Cerebellar nuclear complex (tissue), 1 donor: ENCODE measurements at regions not wholly inside any gene's neighbourhood (a gene's known extent, or its start where the extent isn't known, plus 50 kb on each side); places are given as distances from the start of the nearest gene placed in this dataset.

Experiments
- DNase-seq, 2 experiments: peaks; one replicate each; lab custom pipeline; 2025; lab: John Stamatoyannopoulos, UW

DNA sequence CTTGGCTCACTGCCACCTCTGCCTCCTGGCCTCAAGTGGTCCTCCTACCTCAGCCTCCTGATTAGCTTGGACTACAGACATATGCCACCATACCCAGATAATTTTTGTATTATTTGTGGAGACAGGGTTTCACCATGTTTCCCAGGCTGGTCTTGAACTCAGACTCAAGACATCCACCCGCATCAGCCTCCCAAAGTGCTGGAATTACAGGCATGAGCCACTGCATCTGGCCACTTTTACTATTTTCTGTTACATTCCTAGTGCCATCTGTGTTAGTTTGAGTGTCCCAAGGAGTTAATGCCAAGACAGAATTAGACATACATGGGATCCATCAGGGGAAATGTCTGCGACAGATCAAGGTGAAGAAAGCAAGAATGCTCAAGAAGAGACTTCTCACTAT lies 288.2 kb upstream of the CTSO start:
- no peak for DNase-seq

DNA sequence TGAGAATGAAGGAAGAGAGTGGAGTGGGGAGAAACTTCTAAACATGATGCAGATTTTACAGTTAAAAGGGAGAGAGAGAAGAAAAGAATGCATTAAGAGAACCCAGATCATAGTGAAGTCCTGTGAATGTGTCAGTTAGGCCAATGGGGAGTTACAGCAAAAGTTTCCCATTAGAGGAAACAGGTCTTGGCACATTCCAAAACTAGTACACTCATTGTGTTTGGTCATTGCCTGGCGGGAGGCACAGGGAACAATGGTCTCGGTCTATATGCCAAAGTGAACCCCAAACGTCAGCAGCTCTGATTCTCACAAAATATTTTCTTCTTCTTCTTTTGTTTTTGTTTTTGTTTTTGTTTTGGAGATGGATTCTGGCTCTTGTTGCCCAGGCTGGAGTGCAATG lies 284.5 kb upstream of the CTSO start:
- DNase-seq: no peak

DNA sequence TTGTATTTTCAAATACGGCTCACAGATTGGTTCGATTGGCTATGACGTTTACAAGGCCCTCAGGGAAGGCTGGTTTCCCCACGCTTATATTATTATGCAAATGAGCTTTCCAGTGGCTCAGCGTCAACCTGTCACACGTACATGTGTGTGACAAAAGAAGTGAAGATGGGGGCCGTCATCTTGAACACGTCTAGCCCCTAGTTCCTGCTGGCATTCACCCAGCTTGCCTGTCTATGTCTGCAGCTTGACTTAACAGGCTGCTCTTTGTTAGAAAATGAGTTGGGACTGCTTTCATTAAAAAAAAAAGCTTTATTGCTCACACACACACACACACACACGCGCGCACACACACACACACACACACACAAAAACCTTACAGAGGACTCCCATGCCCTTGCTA lies 283.6 kb upstream of the CTSO start:
- no peak for DNase-seq

DNA sequence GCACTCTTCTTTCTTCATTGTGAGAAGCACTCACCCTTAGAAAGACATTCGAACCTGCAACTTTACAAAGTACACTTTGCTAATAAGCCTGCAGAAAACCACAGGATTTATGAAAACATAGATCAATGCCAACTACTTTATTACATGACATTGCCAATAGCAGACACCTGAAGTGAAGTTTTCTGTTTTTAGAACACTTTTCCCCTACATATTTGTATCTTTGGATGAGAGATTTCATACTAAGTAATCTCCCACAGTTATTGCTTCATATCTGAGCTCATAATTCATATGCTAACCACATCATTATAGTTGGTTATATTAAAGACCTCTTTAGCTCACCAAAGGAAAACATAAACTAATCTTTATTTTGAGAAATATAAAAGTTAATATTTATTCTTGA lies 276.5 kb upstream of the CTSO start:
- no peak for DNase-seq

DNA sequence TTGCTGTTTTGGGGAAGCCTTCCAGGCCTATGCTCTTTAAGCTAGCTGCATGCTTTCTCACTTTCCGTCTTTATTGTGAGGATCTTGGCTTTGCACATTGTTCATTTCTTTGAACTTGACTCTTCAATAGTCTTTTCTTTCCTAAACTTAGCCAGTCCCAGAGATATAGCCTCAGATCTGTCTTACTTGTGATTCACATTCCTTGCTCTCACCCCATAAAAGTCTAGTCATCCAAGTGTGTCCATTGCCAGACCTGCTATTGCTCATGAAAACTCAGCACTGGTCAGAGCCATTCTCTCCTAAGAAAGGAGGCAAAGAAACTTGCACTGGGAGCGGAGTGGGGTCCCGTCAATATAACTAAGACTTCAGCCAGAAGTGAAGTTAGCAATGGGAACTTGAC lies 275.0 kb upstream of the CTSO start:
- no peak for DNase-seq

DNA sequence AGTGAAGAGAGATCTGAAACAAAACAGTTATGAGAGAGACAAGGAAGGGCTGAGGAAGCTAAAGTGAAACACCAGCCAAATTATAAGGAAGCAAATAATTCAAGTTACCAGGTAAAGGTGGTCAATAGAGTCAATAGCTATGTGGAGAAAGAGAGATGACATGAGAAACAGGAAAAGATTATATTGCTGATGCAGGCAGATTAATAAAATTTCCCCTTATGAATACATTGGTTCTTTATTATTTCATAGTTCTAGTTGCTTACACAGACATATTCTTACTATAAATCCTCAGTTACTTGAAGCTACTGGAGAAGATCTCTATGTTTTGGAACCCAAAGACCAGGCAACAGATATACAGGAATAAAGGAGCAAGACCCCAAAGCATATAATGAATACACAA lies 273.7 kb upstream of the CTSO start:
- DNase-seq: no peak

DNA sequence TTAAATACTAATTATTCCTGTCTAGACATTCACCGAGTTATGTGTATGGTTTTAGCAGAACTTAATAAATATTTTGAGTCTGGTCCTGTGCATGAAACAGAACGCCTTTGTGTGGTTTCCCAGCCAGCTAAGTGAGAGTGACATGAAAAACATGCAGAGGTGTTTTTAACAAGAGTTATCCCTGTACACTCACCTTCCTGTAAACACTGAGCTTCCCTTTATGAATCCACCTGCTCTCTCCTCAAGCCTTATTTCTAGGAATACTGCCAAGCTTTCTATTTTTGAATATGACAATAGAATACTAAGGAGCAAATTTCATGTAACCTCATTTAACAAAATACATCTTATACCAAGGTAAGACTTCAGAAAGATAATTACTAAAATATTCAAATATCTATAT lies 270.3 kb upstream of the CTSO start:
- no peak for DNase-seq

DNA sequence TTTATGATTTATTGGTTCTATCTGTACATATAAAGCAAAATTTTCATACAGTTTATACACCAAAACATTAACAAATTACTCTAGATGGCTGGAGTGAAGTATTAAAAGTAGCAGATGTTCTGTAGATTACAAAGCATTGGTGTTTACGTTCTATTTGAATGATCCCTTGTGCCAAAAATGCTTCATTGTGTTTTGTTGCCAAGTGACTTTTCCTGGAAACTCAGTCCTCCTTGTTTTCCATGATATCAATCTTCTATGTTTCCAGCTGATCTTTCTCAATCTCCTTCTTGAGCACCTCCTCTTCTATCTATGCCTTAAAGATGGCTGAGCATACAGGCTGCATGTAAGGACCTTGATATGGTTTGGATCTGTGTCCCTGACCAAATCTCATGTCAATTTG lies 263.6 kb upstream of the CTSO start:
- no peak for DNase-seq

DNA sequence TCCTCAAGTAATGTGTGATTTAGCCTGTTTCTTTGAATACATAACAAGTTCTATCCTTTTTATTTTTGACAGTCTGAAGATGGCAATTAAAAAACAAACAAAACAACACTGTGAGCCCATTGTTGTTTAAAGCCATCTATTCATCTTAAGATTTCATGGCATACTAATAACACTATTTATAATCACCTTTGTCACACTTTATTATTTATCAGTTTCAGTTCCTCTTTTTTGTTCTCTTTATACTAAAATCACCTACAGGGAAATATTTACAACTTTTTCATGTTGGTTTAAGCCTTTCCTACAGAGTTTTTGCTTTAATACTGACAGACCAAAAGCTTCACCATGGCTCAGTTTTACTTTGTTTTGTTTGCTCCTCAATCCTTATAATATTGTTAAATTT lies 247.4 kb upstream of the CTSO start:
- no peak for DNase-seq

DNA sequence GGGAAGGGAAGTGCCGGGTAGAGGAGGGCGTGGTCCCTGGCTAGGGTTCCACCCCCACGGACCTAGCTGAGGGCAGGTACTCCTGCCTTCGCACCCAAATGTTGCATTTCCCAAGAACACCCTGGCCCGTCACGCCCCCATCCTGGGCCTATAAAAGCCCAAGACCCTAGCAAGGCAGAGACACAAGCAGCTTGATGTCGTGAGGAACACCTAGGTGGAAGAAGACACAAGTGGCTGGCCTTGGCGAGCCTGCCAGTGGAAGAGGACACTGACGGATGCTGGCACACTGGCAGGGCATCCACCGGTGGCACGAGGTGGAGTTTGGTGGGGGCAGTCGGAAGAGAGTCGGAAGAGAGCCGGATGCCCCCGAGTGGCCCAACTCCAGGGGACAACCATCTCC lies 244.8 kb upstream of the CTSO start:
- no peak for DNase-seq

DNA sequence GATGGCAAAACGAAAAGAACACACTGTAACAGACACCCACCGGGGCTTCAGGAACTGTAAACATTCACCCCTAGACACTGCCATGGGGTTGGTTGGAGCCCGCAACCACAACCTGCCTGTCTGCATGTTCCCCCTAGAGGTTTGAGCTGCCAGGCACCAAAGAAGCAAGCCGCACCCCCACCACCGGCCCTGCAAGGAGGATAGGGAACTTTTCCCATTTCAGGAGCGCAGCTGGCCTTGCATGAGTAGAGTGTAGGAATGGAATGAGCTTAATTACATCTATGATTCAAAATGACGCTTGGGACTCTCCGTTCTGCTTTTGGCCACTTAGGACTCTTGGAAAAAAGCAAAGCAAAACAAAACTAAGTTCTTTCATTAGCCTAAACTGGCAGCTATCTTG lies 243.6 kb upstream of the CTSO start:
- DNase-seq: no peak

DNA sequence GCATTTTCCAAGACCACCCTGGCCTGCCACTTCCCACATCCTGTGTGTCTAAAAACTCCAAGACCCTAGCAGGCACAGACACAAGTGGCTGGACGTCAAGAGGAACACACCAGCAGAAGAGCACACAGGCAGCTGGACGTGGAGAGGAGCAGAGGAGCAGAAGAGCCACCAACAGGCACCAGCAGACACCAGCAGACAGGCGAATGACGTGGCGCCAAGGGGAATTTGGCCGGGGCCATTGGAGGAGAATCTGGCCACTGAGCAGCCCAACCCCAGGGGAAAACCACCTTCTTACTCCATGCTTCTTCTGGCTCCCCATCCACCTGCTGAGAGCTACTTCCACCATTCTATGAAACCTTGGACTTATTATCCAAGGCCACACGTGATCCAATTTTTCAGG lies 243.1 kb upstream of the CTSO start:
- DNase-seq: no peak

DNA sequence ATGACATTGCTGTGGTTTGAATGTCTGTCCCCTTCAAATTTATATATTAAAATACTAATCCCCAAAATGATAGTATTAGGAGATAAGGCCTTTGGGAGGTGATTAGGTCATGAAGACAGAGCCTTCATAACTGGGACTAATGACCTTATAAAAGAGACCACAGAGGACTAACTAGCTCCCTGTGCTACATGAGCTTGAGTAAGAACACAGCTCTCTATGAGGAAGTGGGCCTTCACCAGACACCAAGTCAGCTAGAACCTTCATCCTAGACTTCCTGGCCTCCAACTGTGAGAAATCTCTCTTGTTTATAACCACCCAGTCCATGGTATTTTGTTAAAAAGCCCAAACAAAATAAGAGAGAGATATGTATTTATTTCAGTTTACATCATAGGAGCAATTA lies 242.2 kb upstream of the CTSO start:
- no peak for DNase-seq

DNA sequence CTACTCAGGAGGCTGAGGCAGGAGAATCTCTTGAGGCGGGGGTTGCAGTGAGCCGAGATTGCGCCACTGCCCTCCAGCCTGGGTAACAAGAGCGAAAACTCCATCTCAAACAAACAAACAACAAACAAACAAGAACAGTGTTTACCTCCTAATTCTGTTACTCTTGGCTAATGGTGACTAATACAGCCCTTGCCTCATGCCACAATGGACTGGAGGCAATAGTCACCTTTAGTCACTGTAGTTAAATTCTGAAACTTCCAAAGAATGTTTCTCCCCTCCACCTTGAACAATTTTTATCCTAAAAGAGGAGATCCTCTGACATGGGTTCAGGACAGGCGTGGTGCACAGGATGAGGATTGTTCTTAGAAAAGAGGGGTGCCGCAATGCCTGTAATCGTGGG lies 241.2 kb upstream of the CTSO start:
- no peak for DNase-seq

DNA sequence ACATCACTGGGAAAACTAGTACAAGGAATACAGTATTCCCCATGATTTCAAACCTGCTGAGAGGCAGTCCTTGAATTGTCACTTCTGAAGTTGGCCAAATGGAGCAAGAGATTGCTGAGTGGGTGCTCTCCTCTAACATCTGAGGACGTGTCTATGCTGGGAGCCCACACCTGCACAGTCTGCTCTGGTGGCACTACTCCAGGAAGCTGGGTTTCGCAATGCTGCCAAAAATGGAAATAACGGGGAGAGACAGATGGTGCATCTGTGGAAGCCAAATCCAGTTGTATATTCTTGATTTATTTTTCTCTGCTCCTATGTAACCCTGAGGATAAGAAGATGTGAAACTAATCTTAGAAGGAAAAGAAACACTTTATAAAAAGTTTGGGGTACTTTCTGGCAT lies 240.1 kb upstream of the CTSO start:
- no peak for DNase-seq

DNA sequence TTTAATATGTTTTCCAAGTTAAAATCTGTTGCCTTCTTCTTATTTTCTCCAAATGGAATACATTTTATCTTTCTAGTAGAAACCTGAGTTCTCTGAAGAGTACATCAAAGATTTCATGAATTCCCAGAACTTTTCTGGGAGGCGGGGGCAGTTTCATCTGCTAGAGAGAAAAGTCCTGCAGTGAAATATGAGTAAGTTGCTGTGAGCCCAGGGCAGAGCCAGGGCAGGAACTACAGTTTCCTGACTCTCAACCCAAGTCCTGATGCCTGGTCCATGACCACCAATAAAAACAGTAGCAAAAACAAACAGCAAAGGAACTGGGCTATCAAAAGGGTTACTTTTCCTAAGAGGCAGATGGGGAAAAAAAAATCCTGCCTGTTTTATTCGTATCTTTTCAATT lies 239.4 kb upstream of the CTSO start:
- DNase-seq: no peak

DNA sequence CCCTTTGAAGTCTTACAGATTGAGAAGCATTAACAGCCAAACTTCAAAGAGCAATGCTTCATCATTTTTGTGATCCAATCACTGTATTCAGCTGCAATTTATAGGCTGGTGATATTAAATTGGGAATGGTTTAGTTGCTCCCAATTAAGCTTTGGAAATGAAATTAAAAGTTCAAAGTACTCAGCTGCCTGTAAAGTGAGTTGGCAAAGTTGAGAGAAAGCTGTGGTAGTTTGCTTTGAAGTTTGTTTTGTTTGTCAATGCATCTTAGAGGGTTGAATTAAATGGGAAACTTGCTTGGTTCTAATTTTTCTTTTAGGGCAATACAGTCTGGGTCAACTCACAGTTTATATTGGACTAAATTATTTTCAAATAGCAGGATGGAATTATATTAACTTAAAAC lies 238.4 kb upstream of the CTSO start:
- no peak for DNase-seq

DNA sequence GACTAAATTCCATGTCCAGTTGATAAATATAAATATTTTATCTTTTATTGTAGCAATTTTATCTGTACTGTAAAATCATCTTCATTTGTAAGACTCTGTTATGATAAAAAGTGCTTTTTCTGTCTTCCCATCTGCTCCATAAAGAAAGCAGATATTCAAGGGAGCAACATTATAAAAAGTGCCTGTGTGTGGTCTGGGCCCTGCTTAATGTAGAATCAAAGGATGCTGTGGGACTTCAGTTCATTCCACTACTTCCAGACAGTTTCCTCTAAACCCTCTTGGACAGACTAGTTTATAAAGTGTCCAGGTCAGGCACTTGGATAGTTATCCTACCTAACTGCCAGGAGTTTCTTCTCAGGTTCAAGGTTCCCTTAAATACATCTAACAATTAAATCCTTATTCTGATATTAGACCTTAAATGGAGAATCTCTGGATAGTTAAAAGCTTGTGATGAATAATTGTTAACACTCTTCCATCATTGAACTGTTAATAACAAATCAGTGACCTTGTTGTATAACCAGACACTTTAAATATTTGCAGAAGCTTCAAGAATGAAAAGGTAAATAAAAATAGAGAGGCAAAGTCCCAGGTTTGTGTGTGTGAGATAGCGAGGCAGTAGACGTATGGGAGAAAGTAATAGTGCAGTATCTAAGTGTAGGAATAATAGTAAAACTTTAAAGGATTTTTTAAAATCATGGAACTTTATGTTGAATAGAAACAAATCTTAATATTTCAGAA lies 237.5 kb upstream of the CTSO start:
- no peak for DNase-seq

DNA sequence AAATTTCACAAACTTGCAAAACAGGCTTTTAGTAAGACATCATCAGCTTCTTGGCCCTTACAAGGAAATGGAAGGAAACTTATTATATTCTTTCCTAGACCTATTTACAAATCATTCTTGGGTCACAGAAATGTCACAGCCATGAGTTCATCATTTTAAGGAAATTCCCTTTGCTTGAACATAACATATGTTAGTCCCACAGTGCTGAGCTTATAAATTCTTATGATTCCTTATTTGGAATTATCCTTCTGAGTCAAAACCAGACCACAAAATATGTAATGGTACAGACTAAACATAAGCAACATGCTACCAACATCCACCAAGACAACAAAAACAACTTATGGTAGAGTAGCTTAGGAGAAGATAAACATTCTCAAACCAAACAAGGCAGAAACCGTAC lies 236.9 kb upstream of the CTSO start:
- DNase-seq: no peak

DNA sequence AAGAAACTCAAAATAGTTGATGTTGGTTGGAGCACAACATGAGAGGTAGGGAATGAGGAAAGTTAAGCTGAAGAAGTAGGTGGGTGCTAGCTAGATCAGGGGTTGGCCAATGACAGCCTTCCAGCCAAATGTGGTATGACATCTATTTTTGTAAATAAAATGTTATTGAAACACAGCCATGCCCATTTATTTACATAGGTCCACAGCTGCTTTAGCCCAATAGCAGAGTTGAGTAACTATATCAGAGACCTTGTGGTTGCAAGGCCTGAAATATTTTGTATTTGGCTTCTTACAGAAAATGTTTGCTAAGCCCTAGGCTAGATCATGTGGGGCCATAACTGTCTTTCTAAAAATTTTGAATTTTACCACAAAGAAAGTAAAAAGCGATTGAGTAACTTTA lies 234.9 kb upstream of the CTSO start:
- DNase-seq: no peak

DNA sequence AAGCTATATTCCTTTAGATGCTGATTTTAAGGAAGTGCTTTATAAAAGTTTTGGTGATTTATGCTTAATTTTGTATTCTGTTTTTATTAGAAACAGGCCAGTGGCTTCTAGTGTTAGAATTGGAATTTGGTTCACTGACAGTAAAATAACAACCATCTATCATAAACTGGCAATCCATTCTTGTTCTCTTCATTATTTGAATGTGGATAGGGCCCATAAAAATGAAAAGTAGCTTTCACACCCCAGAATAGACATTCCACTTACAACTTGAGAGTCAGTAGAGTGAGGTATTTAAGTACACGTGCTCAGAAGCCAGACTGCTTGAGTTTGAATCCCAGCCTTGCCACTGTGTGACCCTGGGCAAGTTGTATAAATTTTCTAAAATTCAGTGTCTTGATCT lies 232.4 kb upstream of the CTSO start:
- DNase-seq: no peak

DNA sequence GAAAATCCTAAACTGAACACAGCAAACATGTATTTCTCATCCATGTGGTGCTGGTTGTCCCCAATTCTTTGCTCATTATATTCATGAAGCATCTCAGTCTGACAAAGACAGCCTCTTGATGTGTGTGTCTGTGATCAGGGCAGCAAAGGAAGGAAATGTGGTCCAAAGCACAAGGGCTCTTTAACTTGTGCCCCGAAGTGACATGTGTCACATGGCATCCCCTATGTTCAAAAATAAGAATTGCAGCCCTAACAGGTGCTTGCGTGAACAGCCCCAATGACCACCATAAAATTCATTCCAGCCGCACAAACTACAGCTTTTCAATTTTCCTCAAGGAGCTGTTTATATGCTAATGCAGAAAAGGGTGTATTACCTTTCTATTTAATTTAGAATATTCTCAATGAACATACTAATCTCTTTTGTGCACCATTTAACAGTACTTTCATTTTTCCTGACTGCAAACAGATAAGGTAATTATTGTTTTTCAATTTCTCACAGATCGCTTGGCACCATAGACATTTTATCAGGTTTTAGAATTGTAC lies 231.9 kb upstream of the CTSO start:
- no peak for DNase-seq

DNA sequence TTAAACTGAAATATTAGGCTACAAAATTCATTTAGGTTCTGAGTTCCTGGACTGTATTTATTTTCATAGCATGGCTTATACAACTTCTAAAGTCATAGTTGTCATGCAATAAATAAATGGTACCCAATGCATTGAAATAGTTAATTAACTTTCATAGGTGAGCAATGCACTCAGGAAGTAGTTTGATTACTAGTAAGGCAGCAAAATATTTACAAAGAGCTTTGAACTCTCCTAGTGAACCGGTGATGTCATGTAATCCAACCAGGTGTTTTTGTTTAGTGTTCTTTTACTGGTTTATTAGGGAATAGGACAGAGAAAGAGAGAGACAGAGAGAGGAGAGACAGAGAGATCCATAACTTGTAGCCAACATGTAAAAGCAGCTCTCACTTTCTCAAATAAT lies 228.6 kb upstream of the CTSO start:
- no peak for DNase-seq

DNA sequence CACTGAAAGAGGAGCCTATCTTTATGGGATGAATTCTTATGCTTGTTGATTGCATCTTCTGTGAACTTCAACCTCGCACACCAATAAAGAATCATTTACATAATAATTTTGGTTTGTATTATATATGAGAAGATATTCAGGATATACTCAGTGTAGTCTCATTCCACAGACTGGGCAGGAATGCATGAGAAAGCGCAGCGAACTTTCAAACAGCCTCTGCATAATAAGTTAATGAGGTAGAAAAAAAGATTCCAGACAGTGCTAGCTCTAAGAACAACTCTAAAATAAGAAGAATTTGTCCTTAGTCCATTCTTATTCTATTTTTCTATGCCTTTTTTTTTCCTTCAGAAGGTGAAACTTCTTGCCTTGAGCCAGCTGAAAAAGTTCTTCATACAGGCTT lies 224.3 kb upstream of the CTSO start:
- DNase-seq: no peak

DNA sequence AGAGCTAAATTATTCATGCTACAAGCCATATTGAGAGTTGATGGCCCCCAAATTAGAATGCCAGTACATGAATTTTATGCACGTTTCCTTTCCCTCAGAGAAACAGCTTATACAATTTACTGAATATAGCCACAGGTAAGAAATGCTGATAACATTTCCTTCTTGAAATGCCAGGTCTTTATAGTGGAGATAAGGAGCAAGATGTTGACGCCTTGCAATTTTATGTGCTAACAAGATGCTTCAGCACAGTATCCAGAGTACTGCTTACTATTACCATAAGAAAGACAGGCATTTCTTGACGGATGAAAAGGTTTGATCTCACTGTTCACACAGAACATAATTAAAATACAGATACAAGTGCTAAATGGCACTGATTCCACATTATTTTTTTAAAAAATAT lies 223.2 kb upstream of the CTSO start:
- DNase-seq: no peak
